Thoracic aorta (tissue), 2 donors: ENCODE measurements at regions not wholly inside any gene's neighbourhood (a gene's known extent, or its start where the extent isn't known, plus 50 kb on each side); places are given as distances from the start of the nearest gene placed in this dataset.

Experiments used
- ATAC-seq: fragments of 150-250 bp; one replicate; pipeline ENCODE4 v1.8.0; 2017; ENCODE audit warnings: low read depth; ENCODE audit not compliant: insufficient number of reproducible peaks, low FRiP score
- DNase-seq: peaks from one replicate; pipeline ENCODE4 v3.0.0-alpha.2; 2020; ENCODE audit warnings: low spot score
- H3K27ac ChIP-seq, 2 donors: fragments of 200-600 bp; sonication (generic); 1 replicate in 1 of 2; 2 replicates in 1 of 2; pipeline ENCODE4 v1.5.1; 2016; ENCODE audit warnings: mild to moderate bottlenecking in 2 of 2, moderate library complexity in 2 of 2
- H3K27me3 ChIP-seq: fragments of 200-600 bp; sonication (generic); replicated peaks from 2 replicates; pipeline ENCODE4 v1.6.0; 2016; ENCODE audit warnings: mild to moderate bottlenecking; ENCODE audit not compliant: insufficient read depth
- H3K36me3 ChIP-seq: fragments of 200-600 bp; sonication (generic); one replicate; pipeline ENCODE4 v1.5.1; 2016
- H3K4me1 ChIP-seq, 2 donors: fragments of 200-600 bp; sonication (generic); 1 replicate in 1 of 2; 2 replicates in 1 of 2; pipeline versions ENCODE4 v1.5.1 to v1.6.0; 2016; ENCODE audit warnings: low read depth in 2 of 2, mild to moderate bottlenecking in 1 of 2; ENCODE audit not compliant: control insufficient read depth in 1 of 2
- H3K4me3 ChIP-seq: fragments of 200-600 bp; sonication (generic); 2 replicates; pipeline ENCODE4 v1.5.1; 2016; ENCODE audit warnings: mild to moderate bottlenecking
- H3K9me3 ChIP-seq: fragments of 200-600 bp; sonication (generic); 2 replicates; pipeline ENCODE4 v1.5.1; 2016
- CTCF ChIP-seq: fragments of 200-600 bp; sonication (generic); IDR thresholded peaks from one replicate; pipeline ENCODE4 v1.5.1; 2019; ENCODE audit warnings: antibody characterized with exemption

DNA sequence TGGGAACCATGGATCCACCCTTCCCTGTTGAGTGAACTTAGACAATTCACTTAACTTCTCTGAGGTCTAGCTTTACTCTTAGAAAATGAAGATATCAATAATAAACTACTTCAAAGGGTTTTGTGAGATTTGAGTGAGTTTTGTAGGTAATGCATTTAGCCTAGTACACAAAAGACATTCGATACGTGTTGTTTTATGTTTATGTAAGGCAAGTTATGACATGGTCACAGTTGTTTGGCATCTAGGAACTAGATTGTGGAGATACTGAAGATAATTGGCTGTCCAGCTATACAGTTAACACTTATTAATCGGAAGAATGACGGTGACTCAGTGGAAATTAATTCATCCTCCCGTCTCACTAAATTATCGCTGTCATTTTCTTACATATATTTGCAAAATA, 1781.1 kb upstream of the TENM3 start:
- Histone ChIP-seq H3K36me3 (no peaks in the 10 kb centered on the region), H3K27ac (no peak overlapping the region), H3K4me3 (no peak overlapping the region), H3K4me1 (no peaks in the 10 kb centered on the region), H3K9me3 (no peaks in the 10 kb centered on the region), H3K27me3 (no peaks in the 10 kb centered on the region)
- no peak for ATAC-seq
- DNase-seq, result no peak
- TF ChIP-seq CTCF, result no peak

- H3K27me3 ChIP-seq, result no peaks in the 10 kb centered on the region
- no peak overlapping the region for H3K27ac ChIP-seq
- TF ChIP-seq CTCF, result no peak
- H3K36me3 ChIP-seq, result no peaks in the 10 kb centered on the region
- no peak for ATAC-seq
- no peak overlapping the region for H3K4me3 ChIP-seq
- no peak for DNase-seq
- no peaks in the 10 kb centered on the region for H3K9me3 ChIP-seq
- H3K4me1 ChIP-seq, result no peaks in the 10 kb centered on the region
These were observed 1777.8 kb upstream of the TENM3 start for GRCh38 chr4:180465364-180465763.

GRCh38 chr4:180483036-180483435, 1760.2 kb upstream of the TENM3 start:
- Histone ChIP-seq H3K4me1 (no peaks in the 10 kb centered on the region), H3K27me3 (no peaks in the 10 kb centered on the region), H3K9me3 (no peaks in the 10 kb centered on the region), H3K27ac (no peak overlapping the region), H3K36me3 (no peaks in the 10 kb centered on the region), H3K4me3 (no peak overlapping the region)
- no peak for TF ChIP-seq CTCF
- ATAC-seq, result no peak
- DNase-seq, result no peak

DNA sequence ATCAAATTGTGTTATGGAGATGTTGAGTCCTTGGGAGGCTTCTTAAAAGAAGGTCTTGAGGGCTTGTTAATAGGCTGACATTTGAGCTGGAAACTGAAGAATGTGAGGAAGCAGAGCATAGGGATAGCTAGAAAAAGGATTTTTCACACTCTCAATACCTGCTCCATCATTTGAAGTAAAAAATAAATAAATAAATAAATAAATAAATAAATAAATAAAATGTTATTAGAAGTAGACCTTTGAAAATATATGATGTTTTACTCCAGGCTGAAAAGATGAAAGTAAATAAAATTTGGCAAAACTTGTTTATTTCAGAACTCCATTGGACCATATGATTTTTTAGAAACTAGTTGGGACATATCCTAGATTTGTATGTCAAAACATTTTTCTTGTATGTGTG, 1757.8 kb upstream of the TENM3 start:
- ATAC-seq, result no peak
- no peak for TF ChIP-seq CTCF
- Histone ChIP-seq H3K4me3 (no peak overlapping the region), H3K4me1 (no peaks in the 10 kb centered on the region), H3K27ac (no peak overlapping the region), H3K27me3 (no peaks in the 10 kb centered on the region), H3K36me3 (no peaks in the 10 kb centered on the region), H3K9me3 (no peaks in the 10 kb centered on the region)
- no peak for DNase-seq

DNA sequence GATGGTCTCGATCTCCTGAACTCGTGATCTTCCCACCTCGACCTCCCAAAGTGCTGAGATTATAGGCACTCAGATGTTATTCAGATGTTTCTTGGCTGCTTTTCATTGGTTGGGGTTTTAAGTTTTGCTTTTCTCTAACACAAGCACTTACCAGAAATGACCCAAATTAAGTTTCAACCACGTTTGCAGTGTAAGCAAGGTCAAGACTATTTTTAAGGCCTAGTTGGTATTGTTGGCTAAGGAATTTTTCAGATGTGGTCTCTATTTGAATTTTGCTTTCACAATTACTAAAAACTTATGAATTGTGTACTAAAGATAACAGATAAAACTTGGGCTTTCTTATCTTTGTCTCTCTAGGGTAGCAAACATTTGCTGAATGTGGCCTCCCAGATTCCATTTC, 1756.9 kb upstream of the TENM3 start:
- TF ChIP-seq CTCF, result no peak
- Histone ChIP-seq H3K36me3 (no peaks in the 10 kb centered on the region), H3K9me3 (no peaks in the 10 kb centered on the region), H3K27ac (no peak overlapping the region), H3K27me3 (no peaks in the 10 kb centered on the region), H3K4me1 (no peaks in the 10 kb centered on the region), H3K4me3 (no peak overlapping the region)
- DNase-seq (no peak), ATAC-seq (no peak)
